HS-5 (cell line): ENCODE measurements at regions not wholly inside any gene's neighbourhood (a gene's known extent, or its start where the extent isn't known, plus 50 kb on each side); places are given as distances from the start of the nearest gene placed in this dataset.

Source experiments
- DNase-seq: peaks from one replicate; pipeline ENCODE4 v3.0.0-alpha.2; 2012; ENCODE audit warnings: low read depth

DNA sequence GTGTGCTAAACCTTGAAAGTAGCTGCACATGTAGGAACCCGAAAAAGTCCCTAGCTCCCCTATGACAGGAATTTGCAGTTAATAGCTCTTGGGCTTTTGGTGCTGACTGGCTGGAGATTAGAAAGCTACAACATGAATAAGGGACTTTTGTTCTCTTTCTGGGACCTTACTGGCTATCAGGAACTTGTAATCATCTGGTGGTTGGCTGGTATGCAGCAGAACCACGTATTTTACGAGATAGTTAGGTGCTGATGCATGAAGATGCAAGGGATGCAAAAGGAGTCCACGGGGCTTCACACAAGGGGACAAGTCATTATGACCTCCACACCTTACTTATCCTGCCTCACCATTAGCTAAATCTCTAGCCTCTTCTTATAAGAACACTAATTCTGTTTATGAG lies 190.2 kb upstream of the NRXN1 start:
- DNase-seq = no peak

DNA sequence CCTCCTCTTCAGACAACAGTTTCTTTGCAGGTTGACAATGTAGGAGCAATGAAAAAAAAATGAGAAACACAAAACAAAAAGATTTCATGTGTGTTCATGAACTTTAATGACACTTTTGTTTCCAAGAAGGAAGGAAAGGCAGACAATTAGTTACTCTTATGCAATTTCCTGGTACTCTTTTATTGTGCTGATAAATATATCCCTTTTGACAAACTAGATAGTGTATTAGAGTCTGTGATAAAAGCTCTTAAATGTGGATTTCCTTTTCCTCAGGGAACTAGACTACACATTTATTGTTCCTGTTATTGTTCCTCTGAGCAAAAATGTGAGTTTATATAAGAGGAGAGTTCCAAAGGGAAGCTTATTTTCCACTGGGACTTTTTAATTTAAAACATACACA lies 188.7 kb upstream of the NRXN1 start:
- no peak for DNase-seq

DNA sequence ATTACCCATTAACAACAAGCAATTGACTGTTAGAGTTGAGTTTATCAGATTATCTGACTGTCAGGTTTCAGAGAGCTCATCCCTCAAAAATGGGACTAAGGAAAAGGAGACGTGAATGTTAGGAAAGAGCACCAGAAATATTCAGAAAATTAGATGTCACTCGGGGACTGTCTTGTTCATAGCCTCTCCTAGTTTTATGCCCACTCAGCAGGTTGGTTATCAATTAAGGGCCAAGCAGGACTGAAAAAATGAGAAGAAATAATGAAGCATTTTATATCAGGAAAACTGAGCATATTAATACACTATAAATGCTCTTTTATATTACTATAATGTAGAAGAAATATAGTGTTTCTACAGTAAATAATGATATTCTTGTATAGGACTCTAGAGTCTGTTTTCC lies 188.1 kb upstream of the NRXN1 start:
- DNase-seq = no peak

GRCh38 chr2:51219468-51219867 lies 187.5 kb upstream of the NRXN1 start:
- peak; percentile 54 for DNase-seq

- peak; percentile 18 for DNase-seq
Observed at GRCh38 chr2:51218047-51218446, 186.1 kb upstream of the NRXN1 start.

DNA sequence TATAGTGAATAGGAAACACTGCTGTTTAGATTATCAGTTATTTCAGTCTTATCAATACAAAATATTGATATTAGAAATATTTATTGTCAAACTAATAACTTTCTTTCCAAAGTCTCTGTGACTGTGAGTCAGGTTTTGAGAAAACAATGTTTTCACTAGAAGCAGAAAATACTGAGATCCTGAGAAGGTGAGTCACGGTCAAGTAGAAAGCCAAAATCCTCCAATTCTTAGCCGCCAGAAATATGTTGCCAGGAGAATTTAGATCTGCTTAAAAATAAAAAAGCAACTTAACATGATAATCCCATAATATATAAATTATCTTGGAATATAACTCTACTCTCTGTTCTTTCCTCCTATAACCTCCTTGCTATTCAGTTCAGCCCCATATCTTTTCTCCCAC lies 181.9 kb upstream of the NRXN1 start:
- DNase-seq = no peak

DNA sequence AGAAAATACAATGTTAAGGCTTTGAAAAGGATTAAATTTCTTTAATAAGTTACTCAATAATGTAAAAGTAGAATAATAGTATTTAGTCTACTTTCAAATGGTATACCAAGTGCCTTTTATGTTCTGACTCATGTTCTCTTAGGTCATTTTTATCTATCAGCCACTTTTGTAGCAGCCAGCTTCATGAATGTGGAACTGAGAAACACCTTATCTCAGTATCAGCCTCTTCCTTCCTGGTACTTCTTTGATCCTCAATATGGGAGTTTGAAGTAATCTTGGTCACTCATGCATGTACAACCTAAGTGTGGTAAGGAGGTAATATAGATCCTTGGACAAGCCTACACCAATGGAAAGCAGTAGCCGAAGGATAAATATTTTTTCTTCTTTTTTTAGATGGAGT lies 180.4 kb upstream of the NRXN1 start:
- no peak for DNase-seq

GRCh38 chr2:51208521-51208920 lies 176.6 kb upstream of the NRXN1 start:
- DNase-seq = no peak

- no peak for DNase-seq
Observed at GRCh38 chr2:51201295-51201694, 169.4 kb upstream of the NRXN1 start.

GRCh38 chr2:51194656-51195055 lies 162.7 kb upstream of the NRXN1 start:
- DNase-seq = no peak

- no peak for DNase-seq
Observed at GRCh38 chr2:51170273-51170672, 138.3 kb upstream of the NRXN1 start.

DNA sequence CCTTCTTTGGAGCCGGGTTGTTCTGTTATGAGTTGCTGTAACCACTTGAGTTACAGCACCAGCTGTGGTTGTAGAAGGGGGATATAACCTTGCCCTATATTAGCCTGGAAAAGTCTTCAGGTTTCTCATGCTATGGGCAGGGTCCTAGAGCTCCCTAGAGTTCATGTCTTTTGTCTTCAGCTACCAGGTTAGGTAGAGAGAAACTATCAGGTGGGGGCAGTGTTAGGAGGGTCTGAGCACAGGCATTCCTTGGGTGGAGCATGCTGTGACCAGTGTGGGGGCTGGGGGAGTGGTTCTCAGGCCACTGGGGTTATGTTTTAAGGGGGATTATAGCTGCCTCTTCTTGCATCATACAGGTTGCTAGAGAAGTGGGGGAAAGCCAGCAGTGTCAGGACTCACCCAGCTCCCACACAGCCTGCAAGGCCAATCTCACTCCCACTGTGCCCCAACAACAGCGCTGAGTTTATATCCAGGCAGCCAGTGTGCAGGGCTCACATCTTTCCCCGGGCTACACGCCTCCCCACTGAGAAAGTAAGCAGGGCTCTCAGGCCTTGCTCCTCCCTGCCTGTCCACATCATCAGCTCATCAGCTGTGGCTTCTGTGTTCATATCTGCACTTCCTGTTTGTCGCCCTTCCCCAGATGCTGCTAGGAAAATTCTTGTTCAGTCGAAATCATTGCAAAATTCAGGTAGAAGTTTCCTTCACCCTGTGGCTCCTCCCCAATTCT lies 133.8 kb upstream of the NRXN1 start:
- DNase-seq = no peak

DNA sequence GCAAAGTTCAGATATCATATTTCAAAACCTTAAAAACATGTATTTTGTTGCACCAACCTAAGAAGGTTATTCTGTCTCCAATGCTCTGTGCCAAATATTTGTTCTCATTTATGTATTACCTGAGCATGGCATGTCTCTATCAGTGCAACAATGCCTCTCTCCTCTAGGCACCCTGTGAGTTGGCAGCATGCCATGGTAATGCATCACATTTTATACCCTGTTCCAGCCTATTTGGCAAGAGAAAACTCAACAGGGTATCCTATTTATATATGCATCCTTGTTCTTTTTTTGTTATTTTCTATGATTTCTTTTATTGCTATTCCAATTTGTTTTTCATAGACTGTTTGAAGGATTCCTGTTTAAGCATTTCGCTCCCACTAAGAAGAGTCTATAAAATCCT lies 126.3 kb upstream of the NRXN1 start:
- no peak for DNase-seq

GRCh38 chr2:51153236-51153635 lies 121.3 kb upstream of the NRXN1 start:
- no peak for DNase-seq

DNA sequence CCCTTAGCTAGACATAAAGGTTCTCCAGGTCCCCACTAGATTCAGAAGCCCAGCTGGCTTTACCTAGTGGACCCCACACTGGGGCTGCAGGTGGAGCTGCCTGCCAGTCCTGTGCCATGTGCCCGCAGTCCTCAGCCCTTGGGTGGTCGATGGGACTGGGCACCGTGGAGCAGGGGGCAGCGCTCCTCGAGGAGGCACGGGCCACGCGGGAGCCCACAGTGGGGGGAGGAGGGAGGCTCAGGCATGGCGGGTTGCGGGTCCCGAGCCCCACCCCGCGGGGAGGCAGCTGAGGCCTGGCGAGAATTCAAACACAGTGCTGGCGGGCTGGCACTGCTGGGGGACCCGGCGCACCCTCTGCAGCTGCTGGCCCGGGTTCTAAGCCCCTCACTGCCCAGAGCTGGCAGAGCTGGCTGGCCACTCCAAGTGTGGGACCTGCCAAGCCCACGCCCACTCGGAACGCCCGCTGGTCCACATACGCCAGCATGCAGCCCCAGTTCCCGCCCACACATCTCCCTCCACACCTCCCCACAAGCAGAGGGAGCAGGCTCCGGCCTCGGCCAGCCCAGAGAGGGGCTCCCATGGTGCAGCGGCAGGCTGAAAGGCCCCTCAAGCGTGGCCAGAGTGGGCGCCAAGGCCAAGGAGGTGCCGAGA lies 119.7 kb upstream of the NRXN1 start:
- DNase-seq = no peak

GRCh38 chr2:51149725-51150124 lies 117.8 kb upstream of the NRXN1 start:
- no peak for DNase-seq

DNA sequence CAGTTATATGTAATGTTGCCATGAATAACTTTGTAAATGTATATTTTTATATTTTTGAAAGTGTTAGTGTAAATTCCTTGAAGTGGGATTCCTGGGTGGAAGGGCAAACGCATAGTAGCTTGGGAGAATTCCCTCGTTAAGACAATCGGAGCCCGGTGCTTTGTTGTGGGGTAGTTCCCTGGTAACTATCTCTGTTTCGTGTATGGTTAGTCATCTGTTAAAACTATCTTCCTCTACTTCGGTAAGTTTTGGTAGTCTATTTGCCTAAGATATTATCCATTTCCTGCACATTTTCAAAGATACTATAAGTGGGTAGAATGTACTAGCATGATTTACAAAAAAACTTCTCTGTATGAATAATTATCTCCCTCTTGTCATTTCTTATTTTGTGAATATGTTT lies 113.8 kb upstream of the NRXN1 start:
- no peak for DNase-seq

GRCh38 chr2:51120754-51121280 lies 88.9 kb upstream of the NRXN1 start:
- DNase-seq = peak; percentile 6

DNA sequence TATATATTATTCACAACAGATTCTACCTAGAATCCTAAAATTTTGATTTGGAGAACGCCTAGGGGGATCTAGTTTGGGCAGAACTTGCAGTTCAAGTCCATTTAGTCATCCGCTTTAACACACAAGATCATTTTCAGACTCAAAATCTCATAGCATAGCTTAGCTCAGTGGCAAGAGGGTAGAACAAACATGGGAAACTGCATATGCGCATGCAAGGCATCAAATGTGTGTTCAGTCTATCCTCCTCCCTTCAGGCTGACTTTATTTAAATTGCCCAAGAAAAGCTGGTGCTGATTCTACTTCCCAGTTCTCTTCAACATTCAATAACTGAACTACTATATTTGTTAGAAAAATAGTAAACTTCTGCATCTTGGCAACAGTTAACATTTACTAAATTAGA lies 79.6 kb upstream of the NRXN1 start:
- no peak for DNase-seq

DNA sequence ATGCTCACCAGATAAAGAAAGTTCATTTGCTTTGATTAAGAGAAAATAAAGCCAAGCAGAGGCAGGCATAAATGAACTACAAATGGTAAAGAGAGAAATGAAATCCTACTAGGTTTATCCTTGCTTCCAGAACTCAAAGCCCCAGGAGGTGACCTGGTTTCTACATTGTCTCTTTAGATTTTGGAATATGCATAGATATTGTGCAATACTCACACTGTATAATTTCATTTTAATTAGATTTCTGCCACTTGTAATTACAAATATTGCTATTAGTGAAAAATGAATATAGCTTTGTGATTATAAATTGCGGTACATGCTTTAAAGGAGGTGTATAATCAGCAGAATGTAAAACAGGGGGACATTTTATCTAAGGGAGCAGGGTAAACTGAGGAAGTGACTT lies 76.9 kb upstream of the NRXN1 start:
- no peak for DNase-seq

DNA sequence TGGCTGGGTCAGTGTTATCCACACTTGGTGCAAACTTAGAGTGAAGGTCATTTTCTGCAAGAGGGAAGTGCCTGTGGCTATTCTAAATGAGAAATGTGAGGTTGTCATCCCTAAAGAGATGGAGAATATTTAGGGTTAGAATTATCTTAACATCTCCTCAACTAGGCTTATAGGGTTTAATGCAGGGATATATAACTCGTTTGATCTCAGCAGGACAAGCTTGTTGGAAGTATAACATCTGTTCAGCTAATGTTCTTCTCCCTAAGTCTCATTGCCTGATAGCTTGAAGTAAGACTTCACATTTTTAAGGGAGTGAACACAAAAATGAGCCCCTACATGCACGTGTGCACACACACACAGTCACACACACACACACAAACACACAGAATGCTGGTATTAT lies 75.9 kb upstream of the NRXN1 start:
- no peak for DNase-seq

GRCh38 chr2:51105811-51106210 lies 73.9 kb upstream of the NRXN1 start:
- DNase-seq = no peak

GRCh38 chr2:51103205-51103604 lies 71.3 kb upstream of the NRXN1 start:
- peak; percentile 68 for DNase-seq

- no peak for DNase-seq
Observed at GRCh38 chr2:51093016-51093415, 61.1 kb upstream of the NRXN1 start.
